Raji (cell line): ENCODE measurements at regions not wholly inside any gene's neighbourhood (a gene's known extent, or its start where the extent isn't known, plus 50 kb on each side); places are given as distances from the start of the nearest gene placed in this dataset.

Source experiments
- POLR2A ChIP-seq: IDR thresholded peaks from 2 replicates; pipeline ENCODE4 v1.6.1; 2011; ENCODE audit warnings: low read depth, low read length, control low read depth; ENCODE audit not compliant: insufficient read depth

DNA sequence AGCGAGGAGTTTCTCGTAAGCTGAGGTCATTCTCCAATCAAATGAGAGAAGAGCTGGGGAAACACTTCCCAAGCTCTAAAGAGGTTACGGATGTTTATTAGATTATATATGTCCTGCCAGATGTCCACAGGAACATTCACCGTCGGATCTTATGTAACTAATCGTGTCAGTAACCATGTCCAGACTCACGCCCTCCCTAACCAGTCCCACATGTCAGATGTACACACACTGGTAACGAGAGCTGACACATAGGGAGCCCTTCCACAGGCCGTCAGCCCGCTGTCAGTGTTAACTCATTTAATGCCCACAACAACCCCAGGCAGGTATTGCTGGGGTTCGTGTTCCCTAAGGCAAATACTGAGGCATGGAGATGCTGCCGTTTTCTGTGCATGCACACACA lies 223.7 kb upstream of the RTL1 start:
- no peak for TF ChIP-seq POLR2A

DNA sequence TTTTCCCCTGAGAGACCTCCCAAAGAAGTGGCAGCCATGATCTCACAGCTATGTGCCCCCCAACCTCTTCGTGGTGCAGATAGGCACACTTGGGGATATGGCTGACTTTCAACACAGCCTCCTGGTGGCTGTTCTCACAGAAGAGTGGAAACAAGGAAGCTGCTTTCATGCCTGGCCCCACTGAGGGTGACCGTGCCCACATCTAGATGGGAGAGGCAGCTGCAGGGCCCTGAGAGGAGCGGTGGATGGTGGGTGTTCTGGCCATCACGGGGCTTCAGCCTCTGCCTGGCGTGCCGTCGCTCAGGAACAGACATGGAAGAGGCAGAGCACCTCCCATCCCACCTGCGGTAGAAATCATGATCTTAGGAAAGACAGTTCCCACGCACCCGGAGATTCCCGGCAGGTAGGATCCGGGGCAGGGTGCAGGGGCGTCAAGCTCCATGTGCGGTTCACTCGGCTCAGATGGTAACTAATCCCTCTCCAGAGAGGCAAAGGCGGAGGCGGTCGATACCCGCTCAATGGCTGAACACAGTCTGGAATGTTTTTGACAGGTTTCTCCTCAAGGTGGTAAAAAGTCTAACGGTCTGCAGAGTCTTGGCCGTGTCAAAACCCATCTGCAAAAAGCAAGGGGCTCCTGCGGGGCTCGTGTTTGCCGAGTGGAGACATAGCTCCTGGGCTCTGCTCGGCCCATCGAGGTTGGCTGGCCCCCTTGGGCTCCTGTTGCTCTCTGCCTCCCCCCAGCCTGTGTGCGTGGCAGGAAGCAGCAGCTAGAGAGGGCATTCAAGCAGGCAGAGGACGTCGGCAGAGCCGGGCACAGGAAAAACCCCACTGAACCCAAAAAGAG lies 225.2 kb upstream of the RTL1 start:
- TF ChIP-seq POLR2A: no peak

DNA sequence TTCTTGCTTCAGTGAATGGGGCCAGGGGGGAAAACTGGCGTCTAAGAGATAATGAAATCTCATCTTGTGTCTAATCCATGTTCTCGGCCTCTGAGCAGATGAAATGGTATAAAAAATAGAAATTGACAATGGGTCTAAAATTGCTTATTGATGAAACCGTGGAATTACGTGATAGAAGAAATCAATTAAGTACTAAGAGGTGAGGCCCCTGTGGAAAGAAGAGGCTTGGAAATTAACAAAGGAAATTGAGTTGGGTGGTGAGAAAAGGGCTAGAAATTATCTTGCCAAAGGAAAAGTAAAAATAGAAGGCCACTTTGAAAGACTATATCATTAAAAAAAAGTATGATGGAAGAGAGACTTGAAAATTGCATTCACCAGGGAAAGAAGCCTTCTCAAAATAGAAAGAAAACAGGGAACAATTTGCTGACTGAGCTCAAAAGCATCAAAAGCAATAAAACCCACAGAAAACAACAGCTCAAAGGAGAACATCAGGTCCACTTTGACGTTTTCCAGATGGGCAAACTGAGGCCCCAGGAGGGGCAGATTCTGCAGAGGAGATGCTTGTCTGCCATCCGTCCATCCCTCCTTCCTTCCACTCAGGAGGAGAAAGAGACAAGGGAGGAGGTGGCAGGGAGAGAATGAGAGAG lies 226.1 kb upstream of the RTL1 start:
- no peak for TF ChIP-seq POLR2A

DNA sequence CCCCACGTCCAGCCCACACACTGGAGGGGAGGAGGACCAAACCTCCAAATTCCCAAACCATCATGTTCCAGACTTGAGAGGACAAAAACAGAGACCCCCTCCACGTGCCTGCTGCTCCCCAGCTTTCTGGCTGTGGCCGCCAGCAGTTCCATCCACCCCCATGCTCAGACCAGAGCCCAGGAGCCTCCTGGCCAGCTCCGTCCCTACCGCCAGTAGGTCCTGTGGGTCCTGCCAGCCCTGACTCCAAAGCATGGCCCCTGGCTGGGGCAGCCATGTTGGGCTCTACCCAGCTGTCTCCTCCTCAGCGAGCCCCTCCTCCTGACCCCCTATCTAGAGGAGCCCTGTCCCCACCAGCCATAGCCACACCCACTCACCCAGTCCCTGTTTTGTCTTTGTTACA lies 227.3 kb upstream of the RTL1 start:
- no peak for TF ChIP-seq POLR2A

DNA sequence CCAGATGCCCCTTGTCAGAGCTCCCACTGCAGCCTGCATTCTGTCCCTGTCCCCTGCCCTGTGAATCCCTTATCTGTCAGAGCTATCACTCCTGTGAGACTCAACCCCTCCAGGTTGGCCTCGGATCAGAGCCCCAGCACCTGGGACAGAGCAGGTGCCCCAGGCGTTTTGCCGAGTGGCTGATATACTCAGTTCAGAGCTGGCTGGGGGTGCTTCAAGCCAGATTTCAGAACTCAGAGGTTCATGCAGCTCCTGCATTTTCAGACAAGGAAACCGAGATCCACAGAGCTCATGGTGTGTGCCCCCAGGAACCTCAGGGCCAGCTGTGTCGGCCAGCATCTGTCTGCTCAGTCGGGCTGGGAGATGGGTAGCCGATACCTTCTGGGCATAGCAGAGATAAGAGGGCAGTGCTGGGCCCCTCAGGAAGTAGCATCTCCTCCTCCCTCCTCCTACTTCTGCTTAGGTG lies 228.0 kb upstream of the RTL1 start:
- TF ChIP-seq POLR2A: no peak

DNA sequence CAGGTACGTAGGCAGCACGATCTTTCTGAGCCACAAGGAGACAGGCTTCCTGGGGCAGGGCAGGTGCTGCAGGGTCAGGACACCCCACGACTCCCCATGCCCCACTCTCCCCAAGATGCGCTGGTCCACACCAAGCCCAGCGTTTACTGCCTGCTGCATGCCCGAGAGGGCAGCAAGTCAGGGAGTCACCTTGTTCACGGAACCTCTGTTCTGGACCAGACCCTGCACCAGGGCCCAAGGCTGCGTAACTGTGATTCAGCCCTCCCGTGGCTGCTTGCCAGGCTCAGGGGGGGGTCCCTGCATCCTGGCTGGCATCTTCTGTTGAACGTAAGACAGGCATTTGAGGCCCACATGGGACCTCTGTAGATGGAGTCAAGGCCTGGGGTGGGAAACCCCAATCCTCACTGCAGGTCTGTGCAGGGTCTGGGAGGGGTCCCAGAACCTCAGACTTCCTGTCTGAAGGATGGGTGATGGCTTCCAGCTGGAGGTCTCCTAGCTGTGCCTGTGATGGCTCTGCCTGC lies 228.6 kb upstream of the RTL1 start:
- no peak for TF ChIP-seq POLR2A

DNA sequence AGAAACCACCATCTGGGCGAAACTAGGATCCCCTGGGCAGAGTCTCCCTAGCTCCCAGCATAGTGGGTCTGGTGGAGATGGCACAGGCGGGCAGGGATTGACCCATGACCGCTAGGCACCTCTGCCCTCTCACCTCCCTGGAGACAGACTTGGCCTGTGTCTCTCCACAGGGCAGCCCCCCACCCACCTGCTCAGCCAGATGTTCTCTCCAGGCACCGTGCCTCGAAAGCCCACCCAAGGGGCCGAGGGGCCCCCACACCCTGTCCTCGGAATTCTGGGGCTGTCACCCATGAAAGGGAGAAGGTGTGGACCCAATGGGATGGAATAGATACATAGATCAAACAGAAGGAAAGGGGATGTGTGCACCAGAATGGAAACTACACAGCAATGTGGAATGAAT lies 229.1 kb upstream of the RTL1 start:
- no peak for TF ChIP-seq POLR2A

DNA sequence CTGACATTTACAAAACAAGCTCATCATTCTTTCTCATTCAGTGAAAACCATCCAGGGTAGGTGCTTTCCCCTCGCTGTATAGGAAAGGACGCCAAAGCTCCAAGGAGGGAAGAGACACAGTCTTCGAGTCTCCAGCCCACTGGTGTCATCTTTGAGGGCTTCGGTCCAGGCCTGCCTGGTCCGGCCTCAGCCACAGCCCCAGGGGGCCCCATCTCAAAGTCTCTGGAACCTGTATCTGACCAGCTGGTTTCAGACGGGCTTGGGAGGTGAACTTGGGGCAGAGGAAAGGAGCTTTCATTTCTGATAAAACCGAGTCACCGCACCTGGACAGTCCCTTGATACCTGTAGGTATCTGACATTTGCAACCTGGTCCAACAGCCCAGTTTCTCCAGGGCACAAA lies 229.5 kb upstream of the RTL1 start:
- TF ChIP-seq POLR2A: no peak

DNA sequence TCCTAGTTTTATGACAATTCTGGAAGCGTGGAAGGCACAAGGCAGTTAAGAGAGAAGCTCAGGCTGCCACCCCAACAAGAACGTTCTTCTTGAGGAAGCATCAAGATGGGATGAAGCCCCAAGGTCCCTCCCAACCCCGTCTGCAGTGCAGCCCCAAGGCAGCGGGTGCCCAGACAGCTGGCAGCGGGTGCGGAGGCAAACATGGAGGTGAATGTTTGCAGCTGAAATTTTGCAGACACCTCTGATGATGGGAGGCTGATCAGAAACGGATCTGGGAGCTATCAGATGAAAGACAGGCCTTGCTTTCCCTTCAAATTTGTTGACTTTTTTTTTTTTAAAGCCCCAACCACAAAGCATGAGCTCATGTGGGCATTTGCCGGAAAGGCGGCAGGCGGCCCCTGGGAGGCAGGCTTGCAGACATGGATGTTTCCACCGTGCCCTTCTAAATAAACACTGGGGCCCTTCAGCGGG lies 230.7 kb upstream of the RTL1 start:
- no peak for TF ChIP-seq POLR2A

DNA sequence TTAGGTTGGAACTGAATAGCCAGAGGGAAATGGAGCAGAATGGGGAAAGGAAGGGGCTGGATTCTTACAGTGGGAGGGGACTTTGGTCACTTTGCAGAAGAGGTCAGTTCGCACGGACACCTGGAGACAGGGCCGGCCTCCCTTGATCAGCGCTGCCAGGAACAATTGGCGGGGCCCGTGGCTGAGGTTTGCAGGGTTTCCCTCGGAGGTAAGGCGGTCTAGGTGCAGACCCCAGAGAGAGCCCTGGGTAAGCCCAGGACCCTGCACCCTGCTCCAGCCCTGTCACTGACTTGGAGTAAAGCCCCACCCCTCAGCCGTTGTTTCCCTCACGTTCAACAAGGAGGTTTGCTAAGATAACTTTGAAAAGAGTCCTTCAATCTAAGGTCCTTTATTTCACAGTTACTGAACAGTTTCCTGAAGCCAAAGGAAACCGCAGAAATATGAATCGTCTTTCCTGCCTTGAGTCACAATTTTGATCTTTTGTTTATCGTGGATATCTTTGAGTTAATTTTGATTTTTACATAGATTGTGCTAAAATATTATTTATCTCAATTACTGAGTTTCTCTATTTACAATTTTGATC lies 231.4 kb upstream of the RTL1 start:
- no peak for TF ChIP-seq POLR2A

DNA sequence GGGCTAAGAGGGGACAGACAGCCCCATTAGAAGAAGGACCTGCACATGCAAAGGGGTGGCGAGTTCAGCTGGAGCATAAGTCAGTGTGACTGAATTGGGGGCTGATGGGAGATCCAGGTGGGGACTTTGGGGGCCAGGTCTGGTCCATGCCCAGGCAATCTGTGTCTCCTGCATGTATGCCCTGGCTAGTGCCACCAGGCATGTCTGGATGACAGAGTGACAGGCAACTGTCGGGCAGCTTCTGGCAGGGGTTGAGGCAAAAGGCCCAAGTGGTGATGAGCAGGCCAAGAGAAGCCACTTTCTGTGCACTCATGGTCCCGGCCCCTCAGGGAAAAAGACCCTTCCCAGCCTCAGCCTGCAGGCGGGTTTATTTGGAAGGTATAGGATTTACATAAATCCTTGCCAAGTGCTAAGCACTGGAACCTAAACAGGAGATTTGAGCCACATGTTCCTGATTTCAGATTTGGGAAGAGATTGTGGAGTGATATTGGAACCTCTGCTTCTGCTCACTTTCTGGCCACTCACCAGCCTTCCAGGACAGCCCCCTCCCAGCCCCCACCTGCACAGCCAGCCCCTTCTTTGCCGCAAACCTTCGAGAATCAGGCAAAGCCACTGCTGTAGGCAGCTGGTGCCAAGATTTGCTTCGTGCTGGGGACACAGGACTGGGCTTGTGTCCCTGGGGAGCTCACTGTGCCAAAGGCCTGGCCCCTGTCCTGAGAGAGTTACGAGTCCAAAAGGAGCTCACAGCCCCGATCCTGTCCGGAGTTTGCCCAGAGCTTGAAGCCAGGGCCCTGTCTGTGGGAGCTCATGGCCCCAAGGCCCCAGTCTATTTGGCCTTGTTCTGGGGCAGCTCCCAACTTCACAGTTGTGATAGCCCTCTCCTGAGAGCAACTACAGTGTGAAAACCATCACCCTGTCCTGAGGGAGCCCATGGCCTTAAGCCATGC lies 232.5 kb upstream of the RTL1 start:
- no peak for TF ChIP-seq POLR2A

DNA sequence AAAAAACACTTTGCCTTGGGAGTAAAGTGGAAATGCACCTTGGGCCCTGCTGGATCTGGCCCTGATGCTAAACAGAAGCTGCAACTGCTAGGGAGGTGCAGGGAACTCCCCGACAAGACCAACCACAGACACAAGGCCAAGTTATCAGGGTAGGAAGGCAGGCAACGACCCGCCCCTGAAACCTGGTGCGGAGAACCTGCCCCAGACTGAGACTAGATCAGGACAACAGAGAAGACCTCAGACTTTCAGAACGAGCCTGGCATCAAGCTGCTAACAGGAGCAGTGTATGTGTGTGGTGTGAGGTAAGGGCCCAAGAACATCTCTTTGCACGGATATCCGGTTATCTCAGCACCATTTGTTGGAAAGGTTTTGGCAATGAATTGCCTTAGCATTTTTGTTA lies 233.7 kb upstream of the RTL1 start:
- TF ChIP-seq POLR2A: no peak

DNA sequence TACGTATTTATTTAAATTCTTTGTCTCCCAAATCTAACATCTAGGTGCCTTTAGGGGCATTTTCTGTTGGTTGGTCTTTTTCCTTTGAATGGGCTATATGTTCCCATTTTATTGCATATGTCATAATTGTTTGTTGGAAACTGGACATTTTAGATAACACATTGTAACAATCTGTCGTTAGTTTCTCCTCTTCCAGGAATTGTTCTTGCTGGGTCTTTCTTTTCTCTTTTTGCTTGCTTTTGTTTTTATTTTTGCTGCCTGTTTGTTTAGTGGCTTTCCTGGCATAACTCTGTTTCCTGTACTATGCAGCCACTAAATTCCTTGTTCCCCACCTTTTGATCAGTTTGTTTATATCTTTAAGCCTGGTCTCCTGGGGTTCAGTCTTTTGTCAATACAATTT lies 244.3 kb upstream of the RTL1 start:
- no peak for TF ChIP-seq POLR2A

DNA sequence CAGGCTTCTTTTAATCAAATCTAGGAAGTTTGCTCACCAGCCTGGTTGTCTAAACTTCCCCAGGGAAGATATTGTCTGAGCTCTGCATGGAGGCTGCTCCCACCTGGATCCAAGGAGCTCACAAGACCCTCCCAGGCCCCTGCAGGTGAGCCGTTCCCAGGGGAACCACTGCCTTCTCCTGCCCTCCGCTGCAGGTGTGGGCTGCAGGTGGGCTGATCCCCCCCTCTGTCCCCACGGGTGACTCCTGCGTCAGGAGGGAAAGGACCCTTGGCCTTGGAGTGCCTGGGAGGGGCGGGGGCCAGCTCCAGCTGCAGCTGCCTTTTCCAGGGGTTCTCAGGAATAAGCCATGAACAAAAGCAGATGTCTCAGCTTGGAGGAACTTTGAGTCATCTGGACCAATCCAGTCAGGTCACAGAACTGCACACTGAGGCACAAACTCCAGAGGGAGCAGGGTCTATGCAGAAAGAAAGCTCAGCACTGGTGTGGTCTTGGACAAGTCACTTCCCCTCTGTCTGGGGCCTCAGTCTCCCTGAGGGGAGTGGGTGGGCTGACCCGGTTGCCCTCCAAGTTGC lies 246.6 kb upstream of the RTL1 start:
- TF ChIP-seq POLR2A: no peak
